Kidney (tissue), 13 donors: ENCODE measurements at regions not wholly inside any gene's neighbourhood (a gene's known extent, or its start where the extent isn't known, plus 50 kb on each side); places are given as distances from the start of the nearest gene placed in this dataset.

Experiments
- DNase-seq, 5 donors: peaks; one replicate each; pipeline ENCODE4 v3.0.0-alpha.2; 2013 to 2020
- FAIRE-seq: peaks from 2 replicates; lab custom pipeline; 2012; peaks lifted over from hg19 to GRCh38; lab: Jason Lieb, UNC
- H3K27ac ChIP-seq, 2 donors: one replicate each; pipeline ENCODE4 v1.7.0; 2013; ENCODE audit warnings: low read depth in 2 of 2, low read length in 2 of 2, inconsistent platforms in 1 of 2
- H3K27me3 ChIP-seq: one replicate; pipeline ENCODE4 v1.7.1; 2013; ENCODE audit warnings: low read length, inconsistent platforms; ENCODE audit not compliant: control insufficient read depth, insufficient read depth
- H3K36me3 ChIP-seq, 3 donors: one replicate each; pipeline versions ENCODE4 v1.7.0 to v1.7.1; 2013; ENCODE audit warnings: low read length in 3 of 3, control low read depth in 1 of 3, inconsistent platforms in 1 of 3; ENCODE audit not compliant: insufficient read depth in 3 of 3, control insufficient read depth in 2 of 3
- H3K4me1 ChIP-seq, 3 donors: one replicate each; pipeline versions ENCODE4 v1.7.0 to v1.7.1; 2013; ENCODE audit warnings: low read length in 3 of 3, inconsistent platforms in 1 of 3, low read depth in 1 of 3; ENCODE audit not compliant: control insufficient read depth in 2 of 3, insufficient read depth in 2 of 3
- H3K4me3 ChIP-seq, 3 donors: one replicate each; pipeline versions ENCODE4 v1.7.0 to v1.8.1; 2013; ENCODE audit warnings: low read length in 3 of 3, control low read depth in 1 of 3, inconsistent platforms in 1 of 3
- H3K9ac ChIP-seq, 3 donors: one replicate each; pipeline versions ENCODE4 v1.7.0 to v1.7.1; 2013; ENCODE audit warnings: low read length in 3 of 3, control low read depth in 1 of 3, inconsistent platforms in 1 of 3
- H3K9me3 ChIP-seq, 3 donors: one replicate each; pipeline versions ENCODE4 v1.7.0 to v1.7.1; 2013; ENCODE audit warnings: low read length in 3 of 3, control low read depth in 1 of 3, inconsistent platforms in 1 of 3; ENCODE audit not compliant: control insufficient read depth in 2 of 3, insufficient read depth in 1 of 3
- intact Hi-C: fragments of 100-400 bp; cut with DNase I; formaldehyde crosslinking; loops from one replicate; pipeline ENCODE4 v1.11.1; 2022
- TF ChIP-seq, protein P1 (sequence below): IDR thresholded peaks from 3 replicates; pipeline ENCODE4 v1.5.1; 2012; ENCODE audit warnings: mild to moderate bottlenecking, moderate library complexity, borderline replicate concordance; ENCODE audit not compliant: insufficient read depth; ENCODE audit errors: extremely low read depth
- donor health status: control.
- donor health status: control.
- donor health status: control.
- donor health status: control.
- donor health status: control.
- donor health status: DM: yes; HTN: yes; CAD: no.
- donor health status: Normal renal cell carcinoma (clear cell type).

DNA sequence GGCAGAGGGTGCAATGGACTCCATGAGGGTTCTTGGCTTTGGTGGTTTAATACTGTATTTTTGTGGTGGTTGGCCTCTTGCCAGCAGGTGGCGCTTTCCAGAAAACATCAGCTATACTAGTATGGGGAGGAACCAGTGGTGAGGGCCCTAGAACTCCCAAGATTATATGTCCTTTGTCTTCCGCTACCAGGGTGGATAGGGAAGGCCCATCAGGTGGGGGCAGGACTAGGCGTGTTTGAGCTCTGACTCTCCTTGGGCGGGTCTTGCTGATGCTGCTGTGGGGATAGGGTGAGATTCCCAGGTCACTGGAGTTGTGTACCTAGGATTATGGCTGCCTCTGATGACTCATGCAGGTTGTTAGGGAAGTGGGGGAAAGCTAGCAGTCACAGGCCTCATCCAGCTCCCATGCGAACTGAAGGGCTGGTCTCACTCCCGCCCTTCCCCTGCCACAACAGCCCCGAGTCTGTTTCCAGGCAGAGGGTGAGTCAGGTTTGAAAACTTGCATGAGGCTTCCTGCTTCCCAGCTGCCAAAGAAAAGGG, 357.7 kb downstream of the OTOL1 start:
- intact Hi-C loops: no loop called here
- Histone ChIP-seq H3K36me3 (no peaks in the 10 kb centered on the region), H3K9ac (no peak overlapping the region), H3K4me3 (no peak overlapping the region), H3K9me3 (no peaks in the 10 kb centered on the region), H3K4me1 (no peaks in the 10 kb centered on the region), H3K27me3 (no peaks in the 10 kb centered on the region), H3K27ac (no peak overlapping the region)
- TF ChIP-seq, protein P1, sequence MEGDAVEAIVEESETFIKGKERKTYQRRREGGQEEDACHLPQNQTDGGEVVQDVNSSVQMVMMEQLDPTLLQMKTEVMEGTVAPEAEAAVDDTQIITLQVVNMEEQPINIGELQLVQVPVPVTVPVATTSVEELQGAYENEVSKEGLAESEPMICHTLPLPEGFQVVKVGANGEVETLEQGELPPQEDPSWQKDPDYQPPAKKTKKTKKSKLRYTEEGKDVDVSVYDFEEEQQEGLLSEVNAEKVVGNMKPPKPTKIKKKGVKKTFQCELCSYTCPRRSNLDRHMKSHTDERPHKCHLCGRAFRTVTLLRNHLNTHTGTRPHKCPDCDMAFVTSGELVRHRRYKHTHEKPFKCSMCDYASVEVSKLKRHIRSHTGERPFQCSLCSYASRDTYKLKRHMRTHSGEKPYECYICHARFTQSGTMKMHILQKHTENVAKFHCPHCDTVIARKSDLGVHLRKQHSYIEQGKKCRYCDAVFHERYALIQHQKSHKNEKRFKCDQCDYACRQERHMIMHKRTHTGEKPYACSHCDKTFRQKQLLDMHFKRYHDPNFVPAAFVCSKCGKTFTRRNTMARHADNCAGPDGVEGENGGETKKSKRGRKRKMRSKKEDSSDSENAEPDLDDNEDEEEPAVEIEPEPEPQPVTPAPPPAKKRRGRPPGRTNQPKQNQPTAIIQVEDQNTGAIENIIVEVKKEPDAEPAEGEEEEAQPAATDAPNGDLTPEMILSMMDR: no peak
- FAIRE-seq (no peak), DNase-seq (peak in 1 of 5 donors; percentile 14)

DNA sequence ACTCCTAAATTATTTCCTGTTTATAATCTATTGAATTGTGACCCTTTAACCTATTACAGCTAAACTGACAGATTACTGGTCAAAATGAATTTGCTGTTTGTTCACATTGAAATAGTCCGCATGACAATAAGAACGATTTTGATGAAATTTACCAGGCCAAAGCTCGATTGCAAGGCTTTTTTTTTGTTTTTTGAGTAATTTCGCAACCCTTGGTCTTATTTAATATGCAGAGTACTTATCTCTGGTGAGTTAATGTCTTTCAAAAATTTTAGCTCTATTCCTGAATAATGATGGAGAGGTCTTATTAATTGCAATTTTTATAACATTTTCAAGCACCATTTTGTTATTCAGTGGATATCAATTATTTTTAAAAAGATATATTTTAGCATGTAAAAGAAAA, 362.4 kb downstream of the OTOL1 start:
- H3K27me3 ChIP-seq: no peaks in the 10 kb centered on the region
- DNase-seq (no peak), FAIRE-seq (no peak)
- TF ChIP-seq, protein P1: no peak
- H3K4me3 ChIP-seq: no peak overlapping the region
- H3K9ac ChIP-seq: no peak overlapping the region
- intact Hi-C loops: no loop called here
- H3K36me3 ChIP-seq: no peaks in the 10 kb centered on the region
- H3K27ac ChIP-seq: no peak overlapping the region
- no peaks in the 10 kb centered on the region for H3K4me1 ChIP-seq
- no peaks in the 10 kb centered on the region for H3K9me3 ChIP-seq

DNA sequence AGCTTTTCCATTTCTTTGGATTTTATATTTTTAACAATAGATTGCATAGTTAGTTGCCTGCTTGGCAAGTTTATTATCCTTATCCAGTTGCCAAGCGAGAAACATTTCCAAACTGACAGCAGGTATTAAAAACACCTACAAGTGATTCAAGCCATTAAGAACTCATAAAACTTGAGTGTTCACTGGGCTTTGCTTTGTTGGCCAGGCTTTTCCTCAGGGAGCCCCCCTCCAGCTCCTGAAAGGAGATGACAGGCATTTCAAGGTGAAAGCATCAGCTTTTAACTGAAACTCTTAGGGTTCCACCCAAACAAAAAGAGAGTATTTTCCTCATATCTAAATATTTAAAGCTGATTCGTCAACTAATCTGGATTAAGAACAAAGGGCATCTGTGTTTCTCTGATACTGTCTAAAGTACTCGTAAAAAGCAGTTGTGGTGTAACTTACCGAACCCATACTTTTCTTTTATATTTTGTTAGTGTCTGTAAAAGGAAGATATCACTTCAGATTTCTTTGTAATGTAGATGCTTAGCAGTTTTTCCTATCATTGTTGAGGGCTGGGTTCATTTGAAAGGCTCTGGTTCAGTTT, 363.4 kb downstream of the OTOL1 start:
- FAIRE-seq: no peak
- Histone ChIP-seq H3K9ac (no peak overlapping the region), H3K27ac (no peak overlapping the region), H3K9me3 (no peaks in the 10 kb centered on the region), H3K27me3 (no peaks in the 10 kb centered on the region), H3K36me3 (no peaks in the 10 kb centered on the region), H3K4me1 (no peaks in the 10 kb centered on the region), H3K4me3 (no peak overlapping the region)
- peak in 2 of 5 donors; percentile 44 to 58 for DNase-seq
- intact Hi-C loops: no loop called here
- TF ChIP-seq, protein P1: no peak
